SU-DHL-6 (cell line): ENCODE measurements at regions not wholly inside any gene's neighbourhood (a gene's known extent, or its start where the extent isn't known, plus 50 kb on each side); places are given as distances from the start of the nearest gene placed in this dataset.

ENCODE experiments used
- H2AFZ ChIP-seq: fragments of 200-600 bp; sonication (generic); 2 replicates; pipeline ENCODE4 v1.6.1; 2014; ENCODE audit warnings: low read depth, mild to moderate bottlenecking, moderate library complexity, mixed read lengths, antibody characterized with exemption, low read length; ENCODE audit not compliant: severe bottlenecking
- H3F3A ChIP-seq: fragments of 200-600 bp; shearing (Covaris generic); 2 replicates; pipeline ENCODE4 v1.6.0; 2016; ENCODE audit warnings: antibody characterized with exemption, mild to moderate bottlenecking; ENCODE audit not compliant: insufficient read depth
- H3K27ac ChIP-seq: fragments of 200-600 bp; sonication (generic); 2 replicates; pipeline ENCODE4 v1.5.1; 2016; ENCODE audit warnings: low read depth, mild to moderate bottlenecking, low read length, moderate library complexity, mixed read lengths
- H3K27me3 ChIP-seq: fragments of 200-600 bp; sonication (generic), shearing (Covaris generic); 2 replicates; pipeline ENCODE4 v1.6.0; 2014; ENCODE audit warnings: mild to moderate bottlenecking, low read length
- H3K36me3 ChIP-seq: fragments of 200-600 bp; sonication (generic); 2 replicates; pipeline ENCODE4 v1.6.1; 2014; ENCODE audit warnings: mild to moderate bottlenecking, low read length, mixed read lengths
- H3K4me2 ChIP-seq: fragments of 300-600, 200-600 bp; shearing (Covaris generic), sonication (generic); 2 replicates; pipeline ENCODE4 v1.6.0; 2014; ENCODE audit warnings: low read length, low read depth, mild to moderate bottlenecking; ENCODE audit not compliant: poor library complexity, severe bottlenecking
- H3K4me3 ChIP-seq: fragments of 200-600 bp; sonication (generic); 2 replicates; pipeline ENCODE4 v1.5.1; 2014; ENCODE audit warnings: antibody characterized with exemption, low read length, mild to moderate bottlenecking, mixed read lengths; ENCODE audit not compliant: insufficient read depth, poor library complexity, severe bottlenecking
- H3K79me2 ChIP-seq: fragments of 200-600 bp; sonication (generic); 2 replicates; pipeline ENCODE4 v1.6.1; 2014; ENCODE audit warnings: mild to moderate bottlenecking, low read length, moderate library complexity; ENCODE audit not compliant: insufficient read depth
- H3K9ac ChIP-seq: fragments of 200-600 bp; sonication (generic); 2 replicates; pipeline ENCODE4 v1.7.0; 2014; ENCODE audit warnings: mild to moderate bottlenecking, low read length
- H3K9me2 ChIP-seq: fragments of 200-600 bp; sonication (generic); replicated peaks from 2 replicates; pipeline ENCODE4 v1.6.1; 2014; ENCODE audit warnings: low read length; ENCODE audit not compliant: insufficient read depth
- H3K9me3 ChIP-seq: fragments of 200-600 bp; sonication (generic); 2 replicates; pipeline ENCODE4 v1.6.1; 2014; ENCODE audit warnings: low read length, mixed read lengths; ENCODE audit not compliant: insufficient read depth
- H4K20me1 ChIP-seq: fragments of 200-600 bp; sonication (generic); 2 replicates; pipeline ENCODE4 v1.6.1; 2014; ENCODE audit warnings: low read depth, mild to moderate bottlenecking, antibody characterized with exemption, low read length, moderate library complexity, mixed read lengths
- EZH2phosphoT487 ChIP-seq: fragments of 200-600 bp; sonication (generic), shearing (Covaris generic); conservative IDR thresholded peaks from 2 replicates; pipeline ENCODE4 v1.6.1; 2018; ENCODE audit warnings: mild to moderate bottlenecking, antibody characterized with exemption, low read length, moderate library complexity, mixed read lengths
- TF ChIP-seq, protein P1 (sequence below): fragments of 200-600 bp; sonication (generic); IDR thresholded peaks from one replicate; pipeline ENCODE4 v1.5.1; 2017; ENCODE audit warnings: antibody characterized with exemption, mild to moderate bottlenecking, low read length, moderate library complexity; ENCODE audit not compliant: insufficient read depth, poor library complexity, severe bottlenecking

DNA sequence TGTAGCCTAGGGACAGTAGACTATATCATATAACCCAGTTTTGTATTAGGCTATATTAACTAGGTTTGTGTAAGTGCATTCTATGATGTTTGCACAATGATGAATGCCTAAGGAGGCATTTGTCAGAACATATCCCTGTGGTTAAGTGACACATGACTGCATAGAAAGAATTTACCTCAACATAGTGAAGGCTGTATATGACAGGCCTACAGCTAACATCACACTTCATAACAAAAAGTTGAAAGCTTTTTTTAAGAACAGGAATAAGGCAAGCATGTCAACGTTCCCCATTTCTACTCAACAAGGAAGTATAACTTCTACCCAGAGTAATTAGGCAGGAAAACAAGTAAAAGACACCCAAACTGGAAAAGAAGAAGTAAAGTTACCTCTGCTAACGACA, 165.9 kb upstream of the NDST4 start:
- Histone ChIP-seq H3K36me3 (no peaks in the 10 kb centered on the region; the same call in 1 of the 2 replicates), H3K9ac (no peak overlapping the region), H3K27me3 (no peaks in the 10 kb centered on the region), H3K9me3 (no peaks in the 10 kb centered on the region), H3K4me2 (peak overlapping the region; percentile 20), H3K9me2 (no peaks in the 10 kb centered on the region), H3K4me3 (no peak overlapping the region), H2AFZ (peak overlapping the region; percentile 82), H3F3A (no peaks in the 10 kb centered on the region; the same call in 1 of the 2 replicates), H4K20me1 (no peaks in the 10 kb centered on the region), H3K27ac (peak overlapping the region; percentile 60), H3K79me2 (no peaks in the 10 kb centered on the region)
- TF ChIP-seq, protein P1, sequence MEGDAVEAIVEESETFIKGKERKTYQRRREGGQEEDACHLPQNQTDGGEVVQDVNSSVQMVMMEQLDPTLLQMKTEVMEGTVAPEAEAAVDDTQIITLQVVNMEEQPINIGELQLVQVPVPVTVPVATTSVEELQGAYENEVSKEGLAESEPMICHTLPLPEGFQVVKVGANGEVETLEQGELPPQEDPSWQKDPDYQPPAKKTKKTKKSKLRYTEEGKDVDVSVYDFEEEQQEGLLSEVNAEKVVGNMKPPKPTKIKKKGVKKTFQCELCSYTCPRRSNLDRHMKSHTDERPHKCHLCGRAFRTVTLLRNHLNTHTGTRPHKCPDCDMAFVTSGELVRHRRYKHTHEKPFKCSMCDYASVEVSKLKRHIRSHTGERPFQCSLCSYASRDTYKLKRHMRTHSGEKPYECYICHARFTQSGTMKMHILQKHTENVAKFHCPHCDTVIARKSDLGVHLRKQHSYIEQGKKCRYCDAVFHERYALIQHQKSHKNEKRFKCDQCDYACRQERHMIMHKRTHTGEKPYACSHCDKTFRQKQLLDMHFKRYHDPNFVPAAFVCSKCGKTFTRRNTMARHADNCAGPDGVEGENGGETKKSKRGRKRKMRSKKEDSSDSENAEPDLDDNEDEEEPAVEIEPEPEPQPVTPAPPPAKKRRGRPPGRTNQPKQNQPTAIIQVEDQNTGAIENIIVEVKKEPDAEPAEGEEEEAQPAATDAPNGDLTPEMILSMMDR: no peak
- TF ChIP-seq EZH2phosphoT487: no peak

DNA sequence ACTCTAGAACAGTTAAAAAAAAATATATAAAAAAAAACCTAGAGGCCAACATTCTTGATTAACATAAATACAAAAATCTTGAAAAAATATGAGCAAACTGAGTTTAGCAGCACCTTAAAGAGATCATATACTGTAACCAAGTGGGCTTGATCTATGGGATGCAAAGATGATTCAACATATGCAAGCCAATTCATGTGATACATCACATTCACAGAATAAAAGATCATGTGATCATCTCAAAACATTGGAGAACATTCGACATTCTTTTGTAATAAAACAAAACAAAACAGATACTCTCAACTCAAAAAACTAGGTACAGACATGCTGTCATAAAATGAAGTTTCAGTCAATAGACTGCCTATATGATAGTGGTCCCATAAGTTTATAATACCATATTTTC, 165.4 kb upstream of the NDST4 start:
- Histone ChIP-seq H3K27me3 (no peaks in the 10 kb centered on the region), H3K4me3 (no peak overlapping the region), H3K9me2 (no peaks in the 10 kb centered on the region), H3K36me3 (no peaks in the 10 kb centered on the region; the same call in 1 of the 2 replicates), H3K4me2 (peak overlapping the region; percentile 20), H2AFZ (peak overlapping the region; percentile 82), H3K27ac (peak overlapping the region; percentile 60), H3K9ac (no peak overlapping the region), H4K20me1 (no peaks in the 10 kb centered on the region), H3K9me3 (no peaks in the 10 kb centered on the region), H3K79me2 (no peaks in the 10 kb centered on the region), H3F3A (no peaks in the 10 kb centered on the region; the same call in 1 of the 2 replicates)
- TF ChIP-seq EZH2phosphoT487: no peak
- TF ChIP-seq, protein P1: no peak

DNA sequence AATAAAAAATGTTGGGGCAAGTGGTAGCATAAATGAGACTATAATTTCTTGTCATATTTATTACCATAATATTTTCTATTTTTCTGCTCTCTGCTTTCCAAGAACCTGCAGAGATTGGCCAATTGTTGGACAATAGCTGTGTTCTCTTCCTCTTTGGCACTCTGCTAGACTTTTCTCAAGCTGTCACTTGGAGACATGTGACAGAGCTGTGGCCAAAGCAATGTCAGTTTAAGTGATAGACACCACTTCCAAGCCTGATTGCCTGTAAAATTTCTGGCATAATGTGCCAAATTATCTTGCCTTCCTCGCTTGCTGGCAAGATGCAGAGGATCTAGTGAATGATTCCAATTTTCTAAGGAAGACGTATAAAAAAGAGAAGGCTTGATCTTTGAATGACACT, 162.2 kb upstream of the NDST4 start:
- Histone ChIP-seq H3F3A (no peaks in the 10 kb centered on the region; the same call in 1 of the 2 replicates), H3K9me2 (no peaks in the 10 kb centered on the region), H3K27ac (peak overlapping the region; percentile 60; the same call in 1 of the 2 replicates), H4K20me1 (no peaks in the 10 kb centered on the region), H3K27me3 (no peaks in the 10 kb centered on the region), H3K9ac (no peak overlapping the region), H3K4me2 (no peak overlapping the region), H3K36me3 (peaks cover 4% of the 10 kb centered on the region; the same call in 1 of the 2 replicates), H3K79me2 (no peaks in the 10 kb centered on the region), H2AFZ (no peak overlapping the region), H3K4me3 (no peak overlapping the region), H3K9me3 (no peaks in the 10 kb centered on the region)
- no peak for TF ChIP-seq EZH2phosphoT487
- TF ChIP-seq, protein P1: no peak
